ENCODE measurements at regions not wholly inside any gene's neighbourhood (a gene's known extent, or its start where the extent isn't known, plus 50 kb on each side); places are given as distances from the start of the nearest gene placed in this dataset.

- Histone ChIP-seq H3K18ac (ENCODE audit: low read length) (no peak overlapping the region), H3K9ac (ENCODE audit: low read length) (no peak overlapping the region), H2BK5ac (ENCODE audit: low read depth, low read length, poor library complexity) (no peak overlapping the region), H4K12ac (ENCODE audit: low read depth, low read length) (no peak overlapping the region), H3K23ac (ENCODE audit: low read length) (no peak overlapping the region), H2AFZ (ENCODE audit: insufficient read depth, low read length, poor library complexity) (no peak overlapping the region), H3K4me1 (ENCODE audit: control insufficient read depth in 1 of 2, insufficient read depth in 2 of 2, low read length in 2 of 2) (no peaks in the 10 kb centered on the region), H3K4me2 (ENCODE audit: low read length) (no peak overlapping the region), H3K27me3 (ENCODE audit: insufficient read depth, low read length) (no peaks in the 10 kb centered on the region), H2AK5ac (ENCODE audit: low read length) (no peak overlapping the region), H4K91ac (ENCODE audit: low read depth, low read length) (no peak overlapping the region), H3K9me3 (ENCODE audit: insufficient read depth, low read depth, low read length) (peaks cover 2% of the 10 kb centered on the region), H3K36me3 (ENCODE audit: control insufficient read depth in 1 of 2, insufficient read depth in 2 of 2, low read length in 2 of 2) (no peaks in the 10 kb centered on the region), H2BK12ac (ENCODE audit: low read length) (no peak overlapping the region), H3K4me3 (ENCODE audit: low read depth, low read length) (no peak overlapping the region), H4K8ac (ENCODE audit: low read depth, low read length) (no peak overlapping the region), H3K14ac (ENCODE audit: low read length) (no peak overlapping the region), H3K4ac (ENCODE audit: low read depth, low read length) (no peak overlapping the region), H2BK120ac (ENCODE audit: insufficient read depth, low read length, poor library complexity) (no peak overlapping the region), H3K79me2 (ENCODE audit: control insufficient read depth, insufficient read depth, low read length, poor library complexity) (no peaks in the 10 kb centered on the region), H3K79me1 (ENCODE audit: low read length) (no peaks in the 10 kb centered on the region), H3K27ac (ENCODE audit: low read depth, low read length) (no peak overlapping the region)
- WGBS (ENCODE audit: extremely low coverage, insufficient coverage, insufficient read length) = no CpG with 5 or more reads among the region's 2 CpGs
- no peak for DNase-seq
Measured at GRCh38 chr3:34599595-34599994, 801.2 kb downstream of the PDCD6IP start.

GRCh38 chr3:34619990-34620389 lies 821.6 kb downstream of the PDCD6IP start:
- Histone ChIP-seq H2BK12ac (ENCODE audit: low read length) (no peak overlapping the region), H3K4me2 (ENCODE audit: low read length) (no peak overlapping the region), H3K4me3 (ENCODE audit: low read depth, low read length) (no peak overlapping the region), H3K4me1 (ENCODE audit: control insufficient read depth in 1 of 2, insufficient read depth in 2 of 2, low read length in 2 of 2) (no peaks in the 10 kb centered on the region), H2BK120ac (ENCODE audit: insufficient read depth, low read length, poor library complexity) (no peak overlapping the region), H4K12ac (ENCODE audit: low read depth, low read length) (no peak overlapping the region), H2AFZ (ENCODE audit: insufficient read depth, low read length, poor library complexity) (no peak overlapping the region), H3K23ac (ENCODE audit: low read length) (no peak overlapping the region), H3K27ac (ENCODE audit: low read depth, low read length) (no peak overlapping the region), H3K36me3 (ENCODE audit: control insufficient read depth in 1 of 2, insufficient read depth in 2 of 2, low read length in 2 of 2) (no peaks in the 10 kb centered on the region), H2AK5ac (ENCODE audit: low read length) (no peak overlapping the region), H3K14ac (ENCODE audit: low read length) (no peak overlapping the region), H3K9me3 (ENCODE audit: insufficient read depth, low read depth, low read length) (no peaks in the 10 kb centered on the region), H3K79me1 (ENCODE audit: low read length) (no peaks in the 10 kb centered on the region), H4K8ac (ENCODE audit: low read depth, low read length) (no peak overlapping the region), H3K79me2 (ENCODE audit: control insufficient read depth, insufficient read depth, low read length, poor library complexity) (no peaks in the 10 kb centered on the region), H3K4ac (ENCODE audit: low read depth, low read length) (no peak overlapping the region), H4K91ac (ENCODE audit: low read depth, low read length) (no peak overlapping the region), H3K9ac (ENCODE audit: low read length) (no peak overlapping the region), H3K27me3 (ENCODE audit: insufficient read depth, low read length) (no peaks in the 10 kb centered on the region), H2BK5ac (ENCODE audit: low read depth, low read length, poor library complexity) (no peak overlapping the region), H3K18ac (ENCODE audit: low read length) (no peak overlapping the region)
- no peak for DNase-seq
- no CpG with 5 or more reads among the region's 2 CpGs for WGBS (ENCODE audit: extremely low coverage, insufficient coverage, insufficient read length)

GRCh38 chr3:34626699-34627098 lies 828.3 kb downstream of the PDCD6IP start:
- H3K14ac ChIP-seq (ENCODE audit: low read length) = no peak overlapping the region
- no peak overlapping the region for H4K91ac ChIP-seq (ENCODE audit: low read depth, low read length)
- H2AFZ ChIP-seq (ENCODE audit: insufficient read depth, low read length, poor library complexity) = no peak overlapping the region
- H3K23ac ChIP-seq (ENCODE audit: low read length) = no peak overlapping the region
- no peak overlapping the region for H3K9ac ChIP-seq (ENCODE audit: low read length)
- H3K4ac ChIP-seq (ENCODE audit: low read depth, low read length) = no peak overlapping the region
- no peaks in the 10 kb centered on the region for H3K36me3 ChIP-seq (ENCODE audit: control insufficient read depth in 1 of 2, insufficient read depth in 2 of 2, low read length in 2 of 2)
- no peak overlapping the region for H2BK120ac ChIP-seq (ENCODE audit: insufficient read depth, low read length, poor library complexity)
- no peak overlapping the region for H4K8ac ChIP-seq (ENCODE audit: low read depth, low read length)
- H2AK5ac ChIP-seq (ENCODE audit: low read length) = no peak overlapping the region
- no peak overlapping the region for H4K12ac ChIP-seq (ENCODE audit: low read depth, low read length)
- H3K4me2 ChIP-seq (ENCODE audit: low read length) = no peak overlapping the region
- no peak overlapping the region for H2BK12ac ChIP-seq (ENCODE audit: low read length)
- no peak overlapping the region for H3K27ac ChIP-seq (ENCODE audit: low read depth, low read length)
- no peaks in the 10 kb centered on the region for H3K9me3 ChIP-seq (ENCODE audit: insufficient read depth, low read depth, low read length)
- H2BK5ac ChIP-seq (ENCODE audit: low read depth, low read length, poor library complexity) = no peak overlapping the region
- H3K4me1 ChIP-seq (ENCODE audit: control insufficient read depth in 1 of 2, insufficient read depth in 2 of 2, low read length in 2 of 2) = no peaks in the 10 kb centered on the region
- no peak for DNase-seq
- H3K79me2 ChIP-seq (ENCODE audit: control insufficient read depth, insufficient read depth, low read length, poor library complexity) = no peaks in the 10 kb centered on the region
- H3K4me3 ChIP-seq (ENCODE audit: low read depth, low read length) = no peak overlapping the region
- H3K18ac ChIP-seq (ENCODE audit: low read length) = no peak overlapping the region
- no peaks in the 10 kb centered on the region for H3K79me1 ChIP-seq (ENCODE audit: low read length)
- no peaks in the 10 kb centered on the region for H3K27me3 ChIP-seq (ENCODE audit: insufficient read depth, low read length)

DNA sequence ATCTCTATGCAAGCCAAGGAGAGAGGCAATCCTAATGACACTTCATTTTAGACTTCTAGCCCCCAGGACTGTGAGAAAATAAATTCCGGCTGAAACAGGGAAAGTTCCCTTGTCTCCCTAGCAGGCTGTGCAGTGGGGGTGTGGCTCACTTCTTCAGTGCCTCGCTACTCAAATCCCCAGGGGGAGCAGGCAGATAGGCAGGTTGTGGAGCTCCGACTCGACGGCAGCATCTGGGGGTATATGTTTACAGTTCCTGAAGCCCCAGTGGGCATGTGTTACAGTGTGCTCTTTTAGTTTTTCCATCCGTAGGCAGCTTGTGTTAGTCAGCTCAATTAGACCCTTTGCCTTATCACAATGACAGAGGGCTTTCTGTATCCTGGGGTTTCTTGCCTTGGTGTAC lies 836.5 kb downstream of the PDCD6IP start:
- Histone ChIP-seq H3K23ac (ENCODE audit: low read length) (no peak overlapping the region), H4K8ac (ENCODE audit: low read depth, low read length) (no peak overlapping the region), H3K36me3 (ENCODE audit: control insufficient read depth in 1 of 2, insufficient read depth in 2 of 2, low read length in 2 of 2) (no peaks in the 10 kb centered on the region), H2BK120ac (ENCODE audit: insufficient read depth, low read length, poor library complexity) (no peak overlapping the region), H3K4me3 (ENCODE audit: low read depth, low read length) (no peak overlapping the region), H3K27me3 (ENCODE audit: insufficient read depth, low read length) (no peaks in the 10 kb centered on the region), H3K9ac (ENCODE audit: low read length) (no peak overlapping the region), H3K18ac (ENCODE audit: low read length) (no peak overlapping the region), H3K4ac (ENCODE audit: low read depth, low read length) (no peak overlapping the region), H3K4me1 (ENCODE audit: control insufficient read depth in 1 of 2, insufficient read depth in 2 of 2, low read length in 2 of 2) (no peaks in the 10 kb centered on the region), H2BK5ac (ENCODE audit: low read depth, low read length, poor library complexity) (no peak overlapping the region), H4K91ac (ENCODE audit: low read depth, low read length) (no peak overlapping the region), H3K4me2 (ENCODE audit: low read length) (no peak overlapping the region), H2AK5ac (ENCODE audit: low read length) (no peak overlapping the region), H3K9me3 (ENCODE audit: insufficient read depth, low read depth, low read length) (no peaks in the 10 kb centered on the region), H2AFZ (ENCODE audit: insufficient read depth, low read length, poor library complexity) (no peak overlapping the region), H2BK12ac (ENCODE audit: low read length) (no peak overlapping the region), H3K79me2 (ENCODE audit: control insufficient read depth, insufficient read depth, low read length, poor library complexity) (no peaks in the 10 kb centered on the region), H3K27ac (ENCODE audit: low read depth, low read length) (no peak overlapping the region), H3K79me1 (ENCODE audit: low read length) (no peaks in the 10 kb centered on the region), H4K12ac (ENCODE audit: low read depth, low read length) (no peak overlapping the region), H3K14ac (ENCODE audit: low read length) (no peak overlapping the region)
- no CpG with 5 or more reads among the region's 6 CpGs for WGBS (ENCODE audit: extremely low coverage, insufficient coverage, insufficient read length)
- DNase-seq = no peak

All from trophoblast cell (in vitro differentiated cells and primary cell).